ENCODE measurements at regions not wholly inside any gene's neighbourhood (a gene's known extent, or its start where the extent isn't known, plus 50 kb on each side); places are given as distances from the start of the nearest gene placed in this dataset.
"Not testable (repeated sequence)": the region's sequence is repeated elsewhere in the genome, so short reads cannot be mapped to it uniquely, and the experiment has no call there.

GRCh38 chr2:45114221-45114955 is 105.1 kb upstream of the SIX2 start:
- no peak for DNase-seq (ENCODE audit: low spot score)

- no peak for DNase-seq (ENCODE audit: low spot score)
Measured at GRCh38 chr2:45112750-45113149, 103.5 kb upstream of the SIX2 start.

GRCh38 chr2:45105050-45105582 is 95.9 kb upstream of the SIX2 start:
- DNase-seq (ENCODE audit: low spot score), result no peak

GRCh38 chr2:45104429-45104828 is 95.2 kb upstream of the SIX2 start:
- no peak for DNase-seq (ENCODE audit: low spot score)

GRCh38 chr2:45103351-45104345 is 94.4 kb upstream of the SIX2 start:
- no peak for DNase-seq (ENCODE audit: low spot score)

- DNase-seq (ENCODE audit: low spot score), result no peak
Measured at GRCh38 chr2:45102579-45103117, 93.4 kb upstream of the SIX2 start.

GRCh38 chr2:45102141-45102540 is 92.9 kb upstream of the SIX2 start:
- no peak for DNase-seq (ENCODE audit: low spot score)

GRCh38 chr2:45096996-45097395 is 87.7 kb upstream of the SIX2 start:
- no peak for DNase-seq (ENCODE audit: low spot score)

- not testable (repeated sequence) for DNase-seq (ENCODE audit: low spot score)
Measured at GRCh38 chr2:45096038-45096437, 86.8 kb upstream of the SIX2 start.

GRCh38 chr2:45093663-45094062 is 84.4 kb upstream of the SIX2 start:
- no peak for DNase-seq (ENCODE audit: low spot score)

GRCh38 chr2:45093181-45093580 is 83.9 kb upstream of the SIX2 start:
- DNase-seq (ENCODE audit: low spot score), result no peak

- no peak for DNase-seq (ENCODE audit: low spot score)
Measured at GRCh38 chr2:45089554-45090261, 80.5 kb upstream of the SIX2 start.

- DNase-seq (ENCODE audit: low spot score), result no peak
Measured at GRCh38 chr2:45085487-45085886, 76.2 kb upstream of the SIX2 start.

- no peak for DNase-seq (ENCODE audit: low spot score)
Measured at GRCh38 chr2:45084361-45085020, 75.2 kb upstream of the SIX2 start.

- DNase-seq (ENCODE audit: low spot score), result no peak
Measured at GRCh38 chr2:45083175-45083574, 73.9 kb upstream of the SIX2 start.

- no peak for DNase-seq (ENCODE audit: low spot score)
Measured at GRCh38 chr2:45074713-45075112, 65.5 kb upstream of the SIX2 start.

- DNase-seq (ENCODE audit: low spot score), result no peak
Measured at GRCh38 chr2:45072862-45073237, 63.6 kb upstream of the SIX2 start.

GRCh38 chr2:45072064-45072861 is 63.0 kb upstream of the SIX2 start:
- no peak for DNase-seq (ENCODE audit: low spot score)

GRCh38 chr2:45070113-45070652 is 60.9 kb upstream of the SIX2 start:
- no peak for DNase-seq (ENCODE audit: low spot score)

- DNase-seq (ENCODE audit: low spot score), result no peak
Measured at GRCh38 chr2:45069684-45070083, 60.4 kb upstream of the SIX2 start.
